ENCODE measurements at regions not wholly inside any gene's neighbourhood (a gene's known extent, or its start where the extent isn't known, plus 50 kb on each side); places are given as distances from the start of the nearest gene placed in this dataset.
"Not testable (repeated sequence)": the region's sequence is repeated elsewhere in the genome, so short reads cannot be mapped to it uniquely, and the experiment has no call there.

GRCh38 chr11:16596231-16596630, 142.2 kb upstream of the C11orf58 start:
- Histone ChIP-seq H3K27me3 (ENCODE audit: control insufficient read depth in 2 of 2, insufficient read depth in 1 of 2, low read length in 1 of 2) (peaks cover 0 to 2% of the 10 kb centered on the region in 2 donors), H3K9me3 (ENCODE audit: control insufficient read depth in 2 of 2, insufficient read depth in 1 of 2, low read length in 1 of 2) (no peaks in the 10 kb centered on the region), H3K4me3 (ENCODE audit: low read length in 2 of 2) (no peak overlapping the region), H3K4me1 (ENCODE audit: control insufficient read depth in 2 of 2, insufficient read depth in 2 of 2, low read length in 2 of 2) (no peaks in the 10 kb centered on the region), H3K36me3 (ENCODE audit: control insufficient read depth in 2 of 2, insufficient read depth in 2 of 2, low read length in 1 of 2) (no peaks in the 10 kb centered on the region), H3K27ac (ENCODE audit: low read depth in 1 of 2, low read length in 1 of 2) (no peak overlapping the region)
- no peak for DNase-seq (ENCODE audit: low read depth in 6 of 9, low spot score in 9 of 9)
- WGBS: 70% methylated on average over 2 of the region's 2 CpGs

- no peak for DNase-seq (ENCODE audit: low read depth in 6 of 9, low spot score in 9 of 9)
- Histone ChIP-seq H3K27ac (ENCODE audit: low read depth in 1 of 2, low read length in 1 of 2) (no peak overlapping the region), H3K27me3 (ENCODE audit: control insufficient read depth in 2 of 2, insufficient read depth in 1 of 2, low read length in 1 of 2) (no peaks in the 10 kb centered on the region), H3K36me3 (ENCODE audit: control insufficient read depth in 2 of 2, insufficient read depth in 2 of 2, low read length in 1 of 2) (no peaks in the 10 kb centered on the region), H3K9me3 (ENCODE audit: control insufficient read depth in 2 of 2, insufficient read depth in 1 of 2, low read length in 1 of 2) (no peaks in the 10 kb centered on the region), H3K4me1 (ENCODE audit: control insufficient read depth in 2 of 2, insufficient read depth in 2 of 2, low read length in 2 of 2) (no peaks in the 10 kb centered on the region), H3K4me3 (ENCODE audit: low read length in 2 of 2) (no peak overlapping the region)
These were observed 147.3 kb upstream of the C11orf58 start for GRCh38 chr11:16591157-16591556.

GRCh38 chr11:16587670-16588069, 150.8 kb upstream of the C11orf58 start:
- Histone ChIP-seq H3K36me3 (ENCODE audit: control insufficient read depth in 2 of 2, insufficient read depth in 2 of 2, low read length in 1 of 2) (no peaks in the 10 kb centered on the region), H3K4me3 (ENCODE audit: low read length in 2 of 2) (no peak overlapping the region)
- WGBS: 98% methylated on average over 1 of the region's 1 CpG

GRCh38 chr11:16584569-16584968, 153.9 kb upstream of the C11orf58 start:
- no peak for DNase-seq (ENCODE audit: low read depth in 6 of 9, low spot score in 9 of 9)
- Histone ChIP-seq H3K36me3 (ENCODE audit: control insufficient read depth in 2 of 2, insufficient read depth in 2 of 2, low read length in 1 of 2) (no peaks in the 10 kb centered on the region), H3K4me3 (ENCODE audit: low read length in 2 of 2) (no peak overlapping the region), H3K4me1 (ENCODE audit: control insufficient read depth in 2 of 2, insufficient read depth in 2 of 2, low read length in 2 of 2) (no peaks in the 10 kb centered on the region), H3K27ac (ENCODE audit: low read depth in 1 of 2, low read length in 1 of 2) (no peak overlapping the region), H3K27me3 (ENCODE audit: control insufficient read depth in 2 of 2, insufficient read depth in 1 of 2, low read length in 1 of 2) (no peaks in the 10 kb centered on the region), H3K9me3 (ENCODE audit: control insufficient read depth in 2 of 2, insufficient read depth in 1 of 2, low read length in 1 of 2) (no peaks in the 10 kb centered on the region)
- WGBS: 81% methylated on average over 2 of the region's 2 CpGs

More at GRCh38 chr11:16587670-16588069, 150.8 kb upstream of the C11orf58 start:
- Histone ChIP-seq H3K4me1 (ENCODE audit: control insufficient read depth in 2 of 2, insufficient read depth in 2 of 2, low read length in 2 of 2) (no peaks in the 10 kb centered on the region), H3K27ac (ENCODE audit: low read depth in 1 of 2, low read length in 1 of 2) (no peak overlapping the region), H3K27me3 (ENCODE audit: control insufficient read depth in 2 of 2, insufficient read depth in 1 of 2, low read length in 1 of 2) (no peaks in the 10 kb centered on the region), H3K9me3 (ENCODE audit: control insufficient read depth in 2 of 2, insufficient read depth in 1 of 2, low read length in 1 of 2) (no peaks in the 10 kb centered on the region)
- DNase-seq (ENCODE audit: low read depth in 6 of 9, low spot score in 9 of 9): no peak

GRCh38 chr11:16581078-16581477, 157.4 kb upstream of the C11orf58 start:
- H3K9me3 ChIP-seq (ENCODE audit: control insufficient read depth in 2 of 2, insufficient read depth in 1 of 2, low read length in 1 of 2); DNase-seq (ENCODE audit: low read depth in 6 of 9, low spot score in 9 of 9); H3K27me3 ChIP-seq (ENCODE audit: control insufficient read depth in 2 of 2, insufficient read depth in 1 of 2, low read length in 1 of 2); H3K36me3 ChIP-seq (ENCODE audit: control insufficient read depth in 2 of 2, insufficient read depth in 2 of 2, low read length in 1 of 2); H3K27ac ChIP-seq (ENCODE audit: low read depth in 1 of 2, low read length in 1 of 2); H3K4me3 ChIP-seq (ENCODE audit: low read length in 2 of 2); H3K4me1 ChIP-seq (ENCODE audit: control insufficient read depth in 2 of 2, insufficient read depth in 2 of 2, low read length in 2 of 2): not testable (repeated sequence)
- 90% methylated on average over 1 of the region's 1 CpG for WGBS

GRCh38 chr11:16577490-16577889, 161.0 kb upstream of the C11orf58 start:
- Histone ChIP-seq H3K36me3 (ENCODE audit: control insufficient read depth in 2 of 2, insufficient read depth in 2 of 2, low read length in 1 of 2) (no peaks in the 10 kb centered on the region), H3K27ac (ENCODE audit: low read depth in 1 of 2, low read length in 1 of 2) (no peak overlapping the region), H3K27me3 (ENCODE audit: control insufficient read depth in 2 of 2, insufficient read depth in 1 of 2, low read length in 1 of 2) (no peaks in the 10 kb centered on the region), H3K9me3 (ENCODE audit: control insufficient read depth in 2 of 2, insufficient read depth in 1 of 2, low read length in 1 of 2) (no peaks in the 10 kb centered on the region), H3K4me1 (ENCODE audit: control insufficient read depth in 2 of 2, insufficient read depth in 2 of 2, low read length in 2 of 2) (no peaks in the 10 kb centered on the region), H3K4me3 (ENCODE audit: low read length in 2 of 2) (no peak overlapping the region)
- 90% methylated on average over 1 of the region's 1 CpG for WGBS
- no peak for DNase-seq (ENCODE audit: low read depth in 6 of 9, low spot score in 9 of 9)

- WGBS: 99% methylated on average over 2 of the region's 2 CpGs
- not testable (repeated sequence) for H3K36me3 ChIP-seq (ENCODE audit: control insufficient read depth in 2 of 2, insufficient read depth in 2 of 2, low read length in 1 of 2); DNase-seq (ENCODE audit: low read depth in 6 of 9, low spot score in 9 of 9); H3K4me3 ChIP-seq (ENCODE audit: low read length in 2 of 2); H3K4me1 ChIP-seq (ENCODE audit: control insufficient read depth in 2 of 2, insufficient read depth in 2 of 2, low read length in 2 of 2); H3K27ac ChIP-seq (ENCODE audit: low read depth in 1 of 2, low read length in 1 of 2); H3K9me3 ChIP-seq (ENCODE audit: control insufficient read depth in 2 of 2, insufficient read depth in 1 of 2, low read length in 1 of 2); H3K27me3 ChIP-seq (ENCODE audit: control insufficient read depth in 2 of 2, insufficient read depth in 1 of 2, low read length in 1 of 2)
These were observed 163.6 kb upstream of the C11orf58 start for GRCh38 chr11:16574889-16575288.

GRCh38 chr11:16572945-16573344, 165.5 kb upstream of the C11orf58 start:
- H3K36me3 ChIP-seq (ENCODE audit: control insufficient read depth in 2 of 2, insufficient read depth in 2 of 2, low read length in 1 of 2): no peaks in the 10 kb centered on the region
- H3K4me3 ChIP-seq (ENCODE audit: low read length in 2 of 2): no peak overlapping the region
- H3K4me1 ChIP-seq (ENCODE audit: control insufficient read depth in 2 of 2, insufficient read depth in 2 of 2, low read length in 2 of 2): no peaks in the 10 kb centered on the region
- no peaks in the 10 kb centered on the region for H3K9me3 ChIP-seq (ENCODE audit: control insufficient read depth in 2 of 2, insufficient read depth in 1 of 2, low read length in 1 of 2)
- DNase-seq (ENCODE audit: low read depth in 6 of 9, low spot score in 9 of 9): no peak
- no peak overlapping the region for H3K27ac ChIP-seq (ENCODE audit: low read depth in 1 of 2, low read length in 1 of 2)
- no peaks in the 10 kb centered on the region for H3K27me3 ChIP-seq (ENCODE audit: control insufficient read depth in 2 of 2, insufficient read depth in 1 of 2, low read length in 1 of 2)

- no peaks in the 10 kb centered on the region for H3K27me3 ChIP-seq (ENCODE audit: control insufficient read depth in 2 of 2, insufficient read depth in 1 of 2, low read length in 1 of 2)
- DNase-seq (ENCODE audit: low read depth in 6 of 9, low spot score in 9 of 9): no peak
- H3K36me3 ChIP-seq (ENCODE audit: control insufficient read depth in 2 of 2, insufficient read depth in 2 of 2, low read length in 1 of 2): no peaks in the 10 kb centered on the region
These were observed 177.3 kb upstream of the C11orf58 start for GRCh38 chr11:16561150-16561549.

GRCh38 chr11:16558494-16558893, 180.0 kb upstream of the C11orf58 start:
- no peaks in the 10 kb centered on the region for H3K27me3 ChIP-seq (ENCODE audit: control insufficient read depth in 2 of 2, insufficient read depth in 1 of 2, low read length in 1 of 2)
- H3K27ac ChIP-seq (ENCODE audit: low read depth in 1 of 2, low read length in 1 of 2): no peak overlapping the region
- H3K4me3 ChIP-seq (ENCODE audit: low read length in 2 of 2): no peak overlapping the region
- no peak for DNase-seq (ENCODE audit: low read depth in 6 of 9, low spot score in 9 of 9)
- no peaks in the 10 kb centered on the region for H3K9me3 ChIP-seq (ENCODE audit: control insufficient read depth in 2 of 2, insufficient read depth in 1 of 2, low read length in 1 of 2)
- H3K4me1 ChIP-seq (ENCODE audit: control insufficient read depth in 2 of 2, insufficient read depth in 2 of 2, low read length in 2 of 2): no peaks in the 10 kb centered on the region
- WGBS: 89% methylated on average over 1 of the region's 1 CpG
- H3K36me3 ChIP-seq (ENCODE audit: control insufficient read depth in 2 of 2, insufficient read depth in 2 of 2, low read length in 1 of 2): no peaks in the 10 kb centered on the region

More at GRCh38 chr11:16561150-16561549, 177.3 kb upstream of the C11orf58 start:
- Histone ChIP-seq H3K27ac (ENCODE audit: low read depth in 1 of 2, low read length in 1 of 2) (no peak overlapping the region), H3K4me1 (ENCODE audit: control insufficient read depth in 2 of 2, insufficient read depth in 2 of 2, low read length in 2 of 2) (no peaks in the 10 kb centered on the region), H3K9me3 (ENCODE audit: control insufficient read depth in 2 of 2, insufficient read depth in 1 of 2, low read length in 1 of 2) (no peaks in the 10 kb centered on the region), H3K4me3 (ENCODE audit: low read length in 2 of 2) (no peak overlapping the region)
